Lower leg skin (tissue), 3 donors: ENCODE measurements at regions not wholly inside any gene's neighbourhood (a gene's known extent, or its start where the extent isn't known, plus 50 kb on each side); places are given as distances from the start of the nearest gene placed in this dataset.

Experiments
- POLR2A ChIP-seq, 2 donors: fragments of 450-650 bp; IDR thresholded peaks; one replicate each; pipeline ENCODE4 v1.6.1; 2016 to 2017; ENCODE audit warnings: antibody characterized with exemption in 2 of 2, mild to moderate bottlenecking in 1 of 2, moderate library complexity in 1 of 2
- TF ChIP-seq, protein P1 (sequence below), 3 donors: fragments of 450-650 bp; IDR thresholded peaks; one replicate each; pipeline ENCODE4 v1.5.1; 2016; ENCODE audit warnings: antibody characterized with exemption in 3 of 3, mild to moderate bottlenecking in 3 of 3, moderate library complexity in 2 of 3

DNA sequence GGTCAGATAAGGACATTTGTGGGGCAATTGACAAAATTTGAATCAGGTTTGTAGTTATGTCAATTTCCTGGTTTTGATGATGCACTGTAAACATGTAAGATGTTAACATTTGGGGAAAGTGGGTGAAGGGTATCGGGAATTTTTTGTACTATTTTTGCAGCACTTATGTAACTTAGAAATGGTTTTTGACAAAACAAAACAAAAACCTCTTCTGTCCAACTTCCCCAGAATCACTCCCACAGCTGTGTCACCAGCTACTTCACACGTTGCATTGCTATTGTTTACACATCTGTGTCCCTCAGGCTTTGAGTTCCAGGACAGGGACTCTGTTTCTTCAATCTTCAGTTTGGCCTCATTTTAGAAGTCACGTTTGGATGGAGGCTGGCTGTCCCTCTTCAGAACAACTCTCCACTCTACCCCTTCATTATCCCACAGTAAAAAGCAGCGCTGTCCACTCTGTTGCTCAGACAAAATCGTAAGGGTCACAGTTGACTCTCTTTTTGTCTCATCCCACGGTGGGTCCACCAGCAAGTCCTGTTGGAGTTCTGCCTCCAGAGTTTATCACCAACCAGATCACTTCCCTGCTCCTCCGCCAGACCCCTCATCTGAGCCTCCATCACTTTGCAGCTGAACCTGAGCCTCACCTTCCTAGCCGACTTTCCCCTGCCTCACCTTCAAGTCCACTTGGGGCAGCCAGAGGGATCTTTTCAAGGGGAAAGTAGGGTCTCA lies 63.2 kb downstream of the NENF start:
- TF ChIP-seq, protein P1, sequence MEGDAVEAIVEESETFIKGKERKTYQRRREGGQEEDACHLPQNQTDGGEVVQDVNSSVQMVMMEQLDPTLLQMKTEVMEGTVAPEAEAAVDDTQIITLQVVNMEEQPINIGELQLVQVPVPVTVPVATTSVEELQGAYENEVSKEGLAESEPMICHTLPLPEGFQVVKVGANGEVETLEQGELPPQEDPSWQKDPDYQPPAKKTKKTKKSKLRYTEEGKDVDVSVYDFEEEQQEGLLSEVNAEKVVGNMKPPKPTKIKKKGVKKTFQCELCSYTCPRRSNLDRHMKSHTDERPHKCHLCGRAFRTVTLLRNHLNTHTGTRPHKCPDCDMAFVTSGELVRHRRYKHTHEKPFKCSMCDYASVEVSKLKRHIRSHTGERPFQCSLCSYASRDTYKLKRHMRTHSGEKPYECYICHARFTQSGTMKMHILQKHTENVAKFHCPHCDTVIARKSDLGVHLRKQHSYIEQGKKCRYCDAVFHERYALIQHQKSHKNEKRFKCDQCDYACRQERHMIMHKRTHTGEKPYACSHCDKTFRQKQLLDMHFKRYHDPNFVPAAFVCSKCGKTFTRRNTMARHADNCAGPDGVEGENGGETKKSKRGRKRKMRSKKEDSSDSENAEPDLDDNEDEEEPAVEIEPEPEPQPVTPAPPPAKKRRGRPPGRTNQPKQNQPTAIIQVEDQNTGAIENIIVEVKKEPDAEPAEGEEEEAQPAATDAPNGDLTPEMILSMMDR (IDR thresholded peaks at IDR 0.05) = no peak
- no peak for TF ChIP-seq POLR2A (IDR thresholded peaks at IDR 0.05)
